GM23338 (cell line): ENCODE measurements at regions not wholly inside any gene's neighbourhood (a gene's known extent, or its start where the extent isn't known, plus 50 kb on each side); places are given as distances from the start of the nearest gene placed in this dataset.
A peak's percentile ranks its signal among the peaks of the same experiment; 100 is the strongest.

ENCODE experiments used
- ATAC-seq: fragments of 200-7000 bp; cut with Tn5 transposase; 3 replicates; pipeline ENCODE4 v1.9.1; 2020
- DNase-seq: peaks from one replicate; pipeline ENCODE4 v3.0.0-alpha.2; 2015; ENCODE audit warnings: low spot score
- H2AFZ ChIP-seq: fragments of 200-600 bp; sonication (generic); 2 replicates; pipeline ENCODE4 v1.8.0; 2016; ENCODE audit warnings: antibody characterized with exemption, mild to moderate bottlenecking, moderate library complexity
- H3F3A ChIP-seq: fragments of 200-600 bp; sonication (generic); replicated peaks from 2 replicates; pipeline ENCODE4 v1.8.0; 2017; ENCODE audit warnings: antibody characterized with exemption, mixed run types, low read depth
- H3K27ac ChIP-seq: fragments of 200-600 bp; sonication (generic); 2 replicates; pipeline ENCODE4 v1.6.1; 2016; ENCODE audit warnings: low read depth
- H3K27me3 ChIP-seq: fragments of 200-600 bp; sonication (generic); 2 replicates; pipeline ENCODE4 v1.8.0; 2016; ENCODE audit warnings: mild to moderate bottlenecking, mixed run types, moderate library complexity; ENCODE audit not compliant: insufficient read depth
- H3K36me3 ChIP-seq: fragments of 200-600 bp; sonication (generic); 2 replicates; pipeline ENCODE4 v1.8.0; 2016; ENCODE audit warnings: mild to moderate bottlenecking; ENCODE audit not compliant: insufficient read depth
- H3K4me1 ChIP-seq: fragments of 200-600 bp; sonication (generic); 2 replicates; pipeline ENCODE4 v1.8.0; 2016; ENCODE audit warnings: mild to moderate bottlenecking, moderate library complexity; ENCODE audit not compliant: insufficient read depth
- H3K4me2 ChIP-seq: fragments of 200-600 bp; sonication (generic); 2 replicates; pipeline ENCODE4 v1.7.1; 2017; ENCODE audit warnings: mixed run types
- H3K4me3 ChIP-seq: fragments of 200-600 bp; sonication (generic); 2 replicates; pipeline ENCODE4 v1.6.1; 2016; ENCODE audit warnings: mixed run types
- H3K79me2 ChIP-seq: fragments of 200-600 bp; sonication (generic); replicated peaks from 2 replicates; pipeline ENCODE4 v1.8.0; 2017; ENCODE audit warnings: mild to moderate bottlenecking; ENCODE audit not compliant: insufficient read depth
- H3K9me2 ChIP-seq: fragments of 200-600 bp; sonication (generic); 2 replicates; pipeline ENCODE4 v1.8.0; 2017; ENCODE audit not compliant: insufficient read depth
- H4K20me1 ChIP-seq: fragments of 200-600 bp; sonication (generic); replicated peaks from 2 replicates; pipeline ENCODE4 v1.8.0; 2017; ENCODE audit warnings: mild to moderate bottlenecking; ENCODE audit not compliant: insufficient read depth
- H3K27ac Mint-ChIP-seq: 2 replicates; pipeline ENCODE4 v1.8.0; 2020; ENCODE audit warnings: inconsistent platforms, mild to moderate bottlenecking, moderate library complexity, mixed read lengths
- H3K27me3 Mint-ChIP-seq: 3 replicates; pipeline ENCODE4 v1.8.0; 2022; ENCODE audit warnings: low read depth, mild to moderate bottlenecking, moderate library complexity, mixed read lengths, inconsistent platforms; ENCODE audit not compliant: insufficient read depth, poor library complexity
- H3K36me3 Mint-ChIP-seq: 3 replicates; pipeline ENCODE4 v1.8.0; 2021; ENCODE audit warnings: low read depth, mild to moderate bottlenecking, inconsistent platforms, moderate library complexity, mixed read lengths
- H3K4me1 Mint-ChIP-seq: 3 replicates; pipeline ENCODE4 v1.8.0; 2020; ENCODE audit warnings: mild to moderate bottlenecking, inconsistent platforms, mixed read lengths
- H3K4me3 Mint-ChIP-seq: 3 replicates; pipeline ENCODE4 v1.8.0; 2021; ENCODE audit warnings: moderate library complexity, mild to moderate bottlenecking, inconsistent platforms, mixed read lengths
- H3K9me3 Mint-ChIP-seq: 3 replicates; pipeline ENCODE4 v1.8.0; 2020; ENCODE audit warnings: moderate library complexity, mild to moderate bottlenecking, inconsistent platforms, mixed read lengths
- CREB1 ChIP-seq: fragments of 250-450 bp; sonication (Bioruptor Pico); IDR thresholded peaks from 2 replicates; pipeline ENCODE4 v1.5.0; 2020; ENCODE audit warnings: low read depth, mild to moderate bottlenecking, moderate library complexity
- CTCF ChIP-seq, 2 experiments: fragments of 200-600 bp in 1 of 2; sonication (generic) in 1 of 2; conservative IDR thresholded peaks; 2 replicates each; pipeline versions ENCODE4 v1.5.1 to v1.6.1; 2016 to 2017; ENCODE audit warnings: antibody characterized with exemption in 2 of 2, low read depth in 2 of 2, mild to moderate bottlenecking in 2 of 2, moderate library complexity in 1 of 2
- EZH2 ChIP-seq: fragments of 200-600 bp; sonication (generic); IDR thresholded peaks from one replicate; pipeline ENCODE4 v1.8.0; 2017; ENCODE audit warnings: antibody characterized with exemption, mild to moderate bottlenecking, low read depth; ENCODE audit not compliant: unreplicated experiment
- EZH2phosphoT487 ChIP-seq: fragments of 200-600 bp; sonication (generic); IDR thresholded peaks from one replicate; pipeline ENCODE4 v1.8.1; 2018; ENCODE audit warnings: antibody characterized with exemption; ENCODE audit not compliant: unreplicated experiment
- JUNB ChIP-seq: IDR thresholded peaks from one replicate; pipeline ENCODE4 v1.6.1; 2016; ENCODE audit warnings: antibody characterized with exemption; ENCODE audit not compliant: unreplicated experiment
- NANOG ChIP-seq: IDR thresholded peaks from 2 replicates; pipeline ENCODE4 v1.6.1; 2016; ENCODE audit warnings: antibody characterized with exemption, borderline replicate concordance
- POLR2AphosphoS5 ChIP-seq: IDR thresholded peaks from 2 replicates; pipeline ENCODE4 v1.6.1; 2016; ENCODE audit warnings: antibody characterized with exemption, low read depth
- STAT1 ChIP-seq: IDR thresholded peaks from one replicate; pipeline ENCODE4 v1.6.1; 2016; ENCODE audit warnings: antibody characterized with exemption; ENCODE audit not compliant: unreplicated experiment
- ZNF114 ChIP-seq: fragments of 250-450 bp; sonication (Bioruptor Pico); IDR thresholded peaks from 2 replicates; pipeline ENCODE4 v1.5.0; 2020; ENCODE audit warnings: mild to moderate bottlenecking, moderate library complexity
- ZNF331 ChIP-seq: fragments of 250-450 bp; sonication (Bioruptor Pico); IDR thresholded peaks from 2 replicates; pipeline ENCODE4 v1.5.0; 2020; ENCODE audit warnings: low read depth, mild to moderate bottlenecking, moderate library complexity
- ZNF462 ChIP-seq: fragments of 250-450 bp; sonication (Bioruptor Pico); IDR thresholded peaks from 2 replicates; pipeline ENCODE4 v1.5.0; 2020; ENCODE audit warnings: mild to moderate bottlenecking, moderate library complexity
- TF ChIP-seq, protein P1 (sequence below): IDR thresholded peaks from 2 replicates; pipeline ENCODE4 v1.6.1; 2016; ENCODE audit warnings: antibody characterized with exemption

- no peaks in the 10 kb centered on the region for H3F3A ChIP-seq
- H2AFZ ChIP-seq = peak overlapping the region; percentile 86; the same call in 1 of the 2 replicates
- H3K4me3 ChIP-seq = no peak overlapping the region
- Mint-ChIP-seq H3K9me3 (no peaks in the 10 kb centered on the region), H3K4me1 (no peaks in the 10 kb centered on the region), H3K36me3 (no peaks in the 10 kb centered on the region), H3K27ac (no peak overlapping the region), H3K4me3 (no peak overlapping the region), H3K27me3 (no peaks in the 10 kb centered on the region)
- H3K79me2 ChIP-seq = no peaks in the 10 kb centered on the region
- no peaks in the 10 kb centered on the region for H3K4me1 ChIP-seq
- no peaks in the 10 kb centered on the region for H3K27me3 ChIP-seq
- no peak for DNase-seq
- H3K4me2 ChIP-seq = no peak overlapping the region
- no peak overlapping the region for H3K27ac ChIP-seq
- no peaks in the 10 kb centered on the region for H4K20me1 ChIP-seq
- no peaks in the 10 kb centered on the region for H3K36me3 ChIP-seq
- TF ChIP-seq, protein P1, sequence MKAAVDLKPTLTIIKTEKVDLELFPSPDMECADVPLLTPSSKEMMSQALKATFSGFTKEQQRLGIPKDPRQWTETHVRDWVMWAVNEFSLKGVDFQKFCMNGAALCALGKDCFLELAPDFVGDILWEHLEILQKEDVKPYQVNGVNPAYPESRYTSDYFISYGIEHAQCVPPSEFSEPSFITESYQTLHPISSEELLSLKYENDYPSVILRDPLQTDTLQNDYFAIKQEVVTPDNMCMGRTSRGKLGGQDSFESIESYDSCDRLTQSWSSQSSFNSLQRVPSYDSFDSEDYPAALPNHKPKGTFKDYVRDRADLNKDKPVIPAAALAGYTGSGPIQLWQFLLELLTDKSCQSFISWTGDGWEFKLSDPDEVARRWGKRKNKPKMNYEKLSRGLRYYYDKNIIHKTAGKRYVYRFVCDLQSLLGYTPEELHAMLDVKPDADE = no peak
- TF ChIP-seq CREB1 (CRISPR knock-in tag) (no peak), POLR2AphosphoS5 (no peak)
- ATAC-seq = no peak
- H3K9me2 ChIP-seq = no peaks in the 10 kb centered on the region
Observed at GRCh38 chr2:118464046-118464445, 375.8 kb downstream of the INSIG2 start.

DNA sequence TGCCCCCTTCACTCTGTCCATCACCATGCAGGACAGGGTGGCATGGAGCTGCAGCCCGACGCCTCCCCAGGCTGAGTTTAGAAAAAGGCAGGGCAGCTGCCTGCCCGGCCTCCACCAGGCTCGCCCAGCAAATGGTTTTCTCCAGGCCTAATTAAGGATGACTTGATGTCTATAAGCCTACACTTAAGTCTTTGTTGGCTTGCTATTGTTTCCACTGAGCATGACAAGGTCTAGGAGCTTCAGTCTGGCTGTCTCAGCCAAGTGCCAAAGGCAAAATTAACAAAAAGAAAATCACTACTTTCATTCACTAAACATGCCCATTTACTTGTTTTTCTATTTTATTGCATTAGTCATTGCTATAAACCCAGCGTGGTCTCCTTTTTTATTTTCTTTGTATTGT is 372.2 kb downstream of the INSIG2 start:
- H3K79me2 ChIP-seq = no peaks in the 10 kb centered on the region
- H3K9me2 ChIP-seq = no peaks in the 10 kb centered on the region
- H4K20me1 ChIP-seq = no peaks in the 10 kb centered on the region
- Mint-ChIP-seq H3K27me3 (peaks cover 3% of the 10 kb centered on the region), H3K36me3 (no peaks in the 10 kb centered on the region), H3K9me3 (no peaks in the 10 kb centered on the region; the same call in 2 of the 3 replicates), H3K4me3 (no peak overlapping the region), H3K27ac (no peak overlapping the region), H3K4me1 (peaks cover 3% of the 10 kb centered on the region; the same call in 2 of the 3 replicates)
- no peak for ATAC-seq
- no peaks in the 10 kb centered on the region for H3K27me3 ChIP-seq
- no peak for DNase-seq
- no peak overlapping the region for H3K4me2 ChIP-seq
- H3K27ac ChIP-seq = no peak overlapping the region
- no peaks in the 10 kb centered on the region for H3K36me3 ChIP-seq
- no peaks in the 10 kb centered on the region for H3K4me1 ChIP-seq
- H3K4me3 ChIP-seq = no peak overlapping the region
- no peaks in the 10 kb centered on the region for H3F3A ChIP-seq
- H2AFZ ChIP-seq = no peak overlapping the region
- no peak for TF ChIP-seq NANOG
- TF ChIP-seq JUNB = no peak
- TF ChIP-seq, protein P1 = no peak
- TF ChIP-seq EZH2phosphoT487 = no peak
- TF ChIP-seq ZNF331 (CRISPR knock-in tag) = no peak
- TF ChIP-seq ZNF114 (CRISPR knock-in tag) = no peak
- no peak for TF ChIP-seq EZH2
- no peak for TF ChIP-seq STAT1
- TF ChIP-seq ZNF462 = no peak
- TF ChIP-seq POLR2AphosphoS5 = no peak
- no peak for TF ChIP-seq CTCF (conservative IDR thresholded peaks at IDR 0.05; ENCODE audit: low read depth in 2 of 2)
- TF ChIP-seq CREB1 (CRISPR knock-in tag) = no peak
